ENCODE measurements at regions not wholly inside any gene's neighbourhood (a gene's known extent, or its start where the extent isn't known, plus 50 kb on each side); places are given as distances from the start of the nearest gene placed in this dataset.

DNA sequence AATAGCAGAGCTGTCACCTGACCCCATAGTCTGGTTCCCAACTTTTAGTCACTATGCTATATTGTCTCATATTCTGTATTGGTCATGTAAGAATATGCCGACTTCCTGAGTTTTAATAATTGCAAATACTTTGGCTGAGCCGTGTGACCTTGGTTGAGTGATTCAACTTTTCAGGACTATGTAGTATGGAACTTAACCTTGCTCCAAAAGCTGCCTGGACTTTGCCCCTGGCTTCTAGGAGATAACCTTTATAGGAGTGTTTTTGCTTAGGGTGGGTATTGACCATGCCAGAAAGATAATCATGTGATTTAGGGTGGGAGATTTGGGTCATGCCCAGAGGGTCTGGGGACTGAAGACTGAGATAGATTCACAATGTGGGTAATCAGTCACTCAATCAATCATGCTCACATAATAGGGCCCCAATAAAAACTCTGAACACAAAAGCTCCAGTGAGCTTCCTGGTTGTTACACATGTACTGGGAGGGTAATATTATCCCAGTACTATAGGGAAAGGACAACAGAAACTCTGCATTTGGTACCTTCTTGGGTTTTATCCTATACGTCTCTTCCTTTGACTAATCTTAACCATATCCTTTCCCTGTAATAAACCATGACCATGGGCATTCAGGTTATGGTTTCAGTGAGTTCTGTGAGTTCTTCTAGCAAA lies 235.6 kb downstream of the RNF152 start:
- TF ChIP-seq CTCF (IDR thresholded peaks at IDR 0.05) (no peak), POLR2A (IDR thresholded peaks at IDR 0.05) (no peak)
